Stimulated activated CD8-positive, alpha-beta memory T cell treated with anti-CD3 and anti-CD28 coated beads, Interleukin-4, amount 100 ng/mL, for 1 hour (primary cell): ENCODE measurements at regions not wholly inside any gene's neighbourhood (a gene's known extent, or its start where the extent isn't known, plus 50 kb on each side); places are given as distances from the start of the nearest gene placed in this dataset.
"Not testable (repeated sequence)": the region's sequence is repeated elsewhere in the genome, so short reads cannot be mapped to it uniquely, and the experiment has no call there.

Experiments used
- DNase-seq, 2 donors: peaks; one replicate each; pipeline ENCODE4 v3.0.0-alpha.2; 2020; ENCODE audit warnings: low read depth in 2 of 2, low spot score in 1 of 2

GRCh38 chr4:116688536-116688935, 396.8 kb downstream of the TRAM1L1 start:
- no peak for DNase-seq

DNA sequence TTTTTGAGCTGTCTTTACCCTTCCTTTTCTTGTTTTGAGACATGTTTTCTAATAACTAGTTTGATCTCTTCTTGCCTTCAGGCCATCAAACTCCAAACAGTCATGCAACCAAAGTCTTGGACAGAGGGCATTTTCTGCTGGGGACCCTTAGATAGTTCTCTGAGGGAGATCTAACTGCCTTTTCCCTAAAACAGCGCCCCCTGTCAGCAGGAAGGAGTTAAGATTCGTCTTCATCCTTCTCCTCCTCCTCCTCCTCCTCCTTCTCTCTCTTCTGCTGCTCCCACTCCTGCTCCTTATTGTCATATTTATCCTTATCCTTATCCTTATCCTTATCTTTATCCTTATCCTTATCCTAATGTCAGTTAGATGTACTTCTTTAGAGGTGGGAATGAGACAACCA, 417.2 kb downstream of the TRAM1L1 start:
- DNase-seq, result no peak

DNA sequence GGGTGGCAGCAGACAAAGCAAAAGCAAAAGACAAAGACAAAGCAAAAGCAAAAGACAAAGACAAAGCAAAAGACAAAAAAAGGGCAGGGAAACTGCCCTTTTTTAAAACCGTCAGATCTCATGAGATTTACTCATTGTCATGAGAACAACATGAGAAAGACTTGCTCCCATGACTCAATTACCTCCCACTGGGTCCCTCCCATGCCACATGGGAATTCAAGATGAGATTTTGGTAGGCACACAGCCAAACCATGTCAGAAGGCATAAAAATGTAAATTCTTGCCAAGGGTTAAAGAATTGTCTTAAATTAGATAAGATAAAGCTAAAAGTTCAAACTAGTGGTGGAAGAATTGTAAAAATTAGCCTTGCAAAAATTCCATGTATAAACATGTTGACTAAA, 419.7 kb downstream of the TRAM1L1 start:
- no peak for DNase-seq

DNA sequence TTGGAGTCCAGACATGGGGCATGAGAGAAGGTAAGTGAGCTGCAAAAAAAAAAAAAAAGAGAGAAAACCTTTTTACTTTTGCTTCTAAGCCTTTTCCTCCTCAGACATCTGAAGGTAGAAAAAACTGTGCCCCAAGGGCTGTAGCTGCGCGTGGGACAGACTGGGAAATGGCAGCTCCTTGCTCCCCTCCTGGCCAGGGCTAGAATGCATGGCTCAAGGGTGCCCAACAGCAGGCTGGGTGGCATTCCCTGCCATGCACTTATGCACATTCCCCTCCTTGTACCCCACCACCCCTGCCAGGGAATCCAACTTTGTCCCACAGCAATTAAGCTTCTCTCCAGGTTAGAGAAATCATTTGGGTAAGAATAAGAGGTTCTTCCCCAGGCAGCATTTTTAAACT, 421.2 kb downstream of the TRAM1L1 start:
- no peak for DNase-seq

DNA sequence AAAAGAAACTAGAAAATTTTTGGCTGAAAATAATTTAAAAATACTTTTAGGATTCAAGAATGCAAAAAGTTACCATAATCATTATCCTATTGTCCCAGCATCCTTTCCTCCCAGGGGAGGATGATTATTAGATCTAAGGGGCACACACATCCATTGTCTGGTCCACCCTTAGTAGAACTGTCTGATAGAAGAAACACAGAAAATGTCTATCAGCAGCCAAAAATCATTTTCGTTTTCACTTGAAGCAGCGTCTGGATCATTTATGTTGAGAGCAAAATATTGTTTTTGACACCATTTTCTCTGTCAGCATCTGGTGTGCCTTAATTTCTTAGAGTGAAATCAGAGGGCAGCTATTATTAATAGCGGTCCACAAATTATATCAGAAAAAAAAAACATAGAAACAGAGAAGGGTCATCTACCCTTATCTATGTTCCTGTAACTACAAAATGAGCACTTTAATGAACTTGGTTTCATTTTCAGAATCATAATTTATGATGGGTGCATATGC, 446.3 kb downstream of the TRAM1L1 start:
- DNase-seq, result no peak

GRCh38 chr4:116638592-116638991, 446.8 kb downstream of the TRAM1L1 start:
- no peak for DNase-seq

- DNase-seq, result no peak
Measured at GRCh38 chr4:116636917-116637316, 448.5 kb downstream of the TRAM1L1 start.

- no peak for DNase-seq
Measured at GRCh38 chr4:116632269-116632668, 453.1 kb downstream of the TRAM1L1 start.

DNA sequence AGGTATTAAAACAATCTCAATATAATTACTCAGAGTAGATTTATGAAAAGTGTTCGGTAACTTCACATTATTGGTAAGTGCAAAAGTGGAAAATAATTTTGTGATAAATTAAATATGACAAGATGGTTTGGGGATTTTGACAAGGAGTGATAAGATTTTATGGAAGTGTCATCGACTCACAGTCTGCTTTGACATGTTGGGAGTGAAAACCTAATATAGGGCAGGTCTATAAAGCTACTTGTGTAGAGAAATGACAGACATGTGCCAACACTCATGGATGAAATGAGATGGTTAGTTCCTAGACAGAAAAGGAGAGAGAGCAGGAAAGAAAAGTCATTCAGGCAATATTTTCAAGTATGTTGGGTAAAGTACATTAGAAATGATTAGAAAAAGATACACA, 456.8 kb downstream of the TRAM1L1 start:
- DNase-seq, result no peak

DNA sequence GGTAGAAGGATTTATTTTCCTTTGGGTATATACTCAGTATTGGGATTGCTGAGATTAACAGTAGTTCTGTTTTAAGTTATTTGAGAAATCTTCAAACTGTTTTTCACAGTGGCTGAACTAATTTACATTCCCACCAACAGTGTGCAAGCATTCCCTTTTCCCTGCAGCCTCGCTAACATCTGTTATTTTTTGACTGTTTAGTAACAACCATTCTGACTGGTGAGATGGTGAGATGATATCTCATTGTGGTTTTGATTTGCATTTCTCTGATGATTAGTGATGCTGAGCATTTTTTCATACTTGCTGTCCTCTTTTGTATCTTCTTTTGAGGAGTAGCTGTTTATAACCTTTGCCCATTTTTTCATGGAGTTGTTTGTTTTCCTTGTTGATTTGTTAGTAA, 457.8 kb downstream of the TRAM1L1 start:
- DNase-seq, result no peak

DNA sequence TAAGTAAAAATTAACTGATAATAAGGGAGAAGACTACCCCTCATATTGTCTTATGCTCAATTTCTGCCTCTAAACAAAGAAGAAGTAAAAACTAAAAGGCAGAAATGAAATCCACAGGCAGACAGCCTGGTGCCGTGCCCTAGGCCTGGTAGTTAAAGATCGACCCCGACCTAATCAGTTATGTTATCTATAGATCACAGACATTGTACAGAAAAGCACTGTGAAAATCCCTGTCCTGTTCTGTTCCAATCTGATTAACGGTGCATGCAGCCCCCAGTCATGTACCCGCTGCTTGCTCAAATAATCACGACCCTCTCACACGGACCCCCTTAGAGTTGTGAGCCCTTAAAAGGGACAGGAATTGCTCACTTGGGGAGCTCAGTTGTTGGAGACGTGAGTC, 465.9 kb downstream of the TRAM1L1 start:
- DNase-seq, result not testable (repeated sequence)

- DNase-seq, result no peak
Measured at GRCh38 chr4:116618638-116619037, 466.7 kb downstream of the TRAM1L1 start.

- DNase-seq, result no peak
Measured at GRCh38 chr4:116603096-116603495, 482.3 kb downstream of the TRAM1L1 start.

- no peak for DNase-seq
Measured at GRCh38 chr4:116599859-116600258, 485.5 kb downstream of the TRAM1L1 start.

DNA sequence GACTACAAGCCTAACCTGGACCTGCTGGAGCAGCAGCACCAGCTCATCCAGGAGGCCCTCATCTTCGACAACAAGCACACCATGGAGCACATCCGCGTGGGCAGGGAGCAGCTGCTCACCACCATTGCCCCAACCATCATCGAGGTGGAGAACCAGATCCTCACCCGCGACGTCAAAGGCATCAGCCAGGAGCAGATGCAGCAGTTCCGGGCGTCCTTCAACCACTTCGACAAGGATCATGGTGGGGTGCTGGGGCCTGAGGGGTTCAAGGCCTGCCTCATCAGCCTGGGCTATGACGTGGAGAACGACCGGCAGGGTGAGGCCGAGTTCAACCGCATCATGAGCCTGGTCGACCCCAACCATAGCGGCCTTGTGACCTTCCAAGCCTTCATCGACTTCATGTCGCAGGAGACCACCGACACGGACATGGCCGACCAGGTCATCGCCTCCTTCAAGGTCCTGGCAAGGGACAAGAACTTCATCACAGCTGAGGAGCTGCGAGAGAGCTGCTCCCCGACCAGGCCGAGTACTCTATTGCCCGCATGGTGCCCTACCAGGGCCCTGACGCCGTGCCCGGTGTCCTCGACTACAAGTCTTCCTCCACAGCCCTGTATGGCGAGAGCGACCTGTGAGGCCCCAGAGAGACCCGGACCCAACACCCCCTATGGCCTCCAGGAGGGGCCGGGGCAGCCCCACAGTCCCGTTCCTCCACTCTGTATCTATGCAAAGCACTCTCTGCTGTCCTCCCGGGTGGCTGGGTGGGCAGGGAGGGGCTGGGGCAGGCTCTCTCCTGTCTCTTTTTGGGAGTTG, 486.2 kb downstream of the TRAM1L1 start:
- no peak for DNase-seq

GRCh38 chr4:116598155-116598979, 487.0 kb downstream of the TRAM1L1 start:
- DNase-seq, result no peak

DNA sequence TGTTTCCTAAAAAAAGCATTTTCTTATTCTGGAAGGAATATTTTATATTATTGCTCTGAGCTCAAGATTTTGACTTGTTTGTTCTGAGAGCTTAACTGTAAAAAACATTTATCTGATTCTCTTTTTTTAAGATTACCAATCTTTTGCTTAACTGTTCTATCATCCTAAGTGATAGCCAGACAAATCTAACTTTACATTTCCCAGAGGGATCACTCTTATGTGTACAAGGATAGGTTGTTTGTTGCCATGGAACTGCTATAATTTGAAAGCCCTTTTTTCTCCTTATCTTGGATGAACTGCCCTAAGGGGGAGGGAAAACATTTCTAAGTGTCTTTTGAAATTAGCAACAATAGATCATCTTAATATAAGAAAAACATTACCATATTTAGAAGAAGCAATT, 494.7 kb downstream of the TRAM1L1 start:
- DNase-seq, result no peak

DNA sequence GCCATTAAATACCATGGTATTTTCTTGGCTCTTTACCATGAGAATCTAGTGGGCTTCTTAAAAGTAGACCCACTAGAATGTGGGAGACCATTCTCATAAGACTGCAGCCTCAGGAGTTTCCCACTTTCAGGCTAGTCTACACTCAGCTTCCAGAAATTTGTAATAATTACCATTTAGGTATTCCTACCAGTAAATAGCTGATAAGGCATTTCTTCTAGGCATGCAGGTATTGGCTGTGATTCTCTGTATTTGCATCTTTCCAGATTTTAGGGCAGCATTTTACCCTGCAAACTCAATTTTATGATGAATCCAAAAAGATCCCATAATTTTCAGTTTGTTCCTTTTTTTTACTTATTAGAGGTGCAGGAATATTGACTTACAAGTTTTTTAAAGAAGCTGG, 496.6 kb downstream of the TRAM1L1 start:
- no peak for DNase-seq

DNA sequence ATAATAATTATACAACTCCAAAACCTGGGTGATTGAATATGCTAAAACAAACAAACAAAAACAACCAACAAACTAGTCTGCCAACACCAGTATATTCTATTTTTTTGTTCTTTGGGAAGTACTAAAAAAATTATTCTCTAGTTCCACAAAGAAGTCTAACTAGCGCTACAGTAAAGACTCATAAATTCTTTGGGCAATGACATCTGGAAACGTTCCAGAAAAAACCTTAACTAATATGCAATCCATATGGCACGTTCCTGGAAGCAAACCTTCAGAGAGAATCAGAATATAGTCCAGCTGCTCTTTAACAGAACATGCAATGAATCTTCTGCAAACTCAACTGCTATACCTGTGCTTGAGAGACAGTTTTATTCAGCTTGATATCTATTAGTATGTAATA, 500.1 kb downstream of the TRAM1L1 start:
- DNase-seq, result no peak

- DNase-seq, result no peak
Measured at GRCh38 chr4:116577321-116577720, 508.1 kb downstream of the TRAM1L1 start.

GRCh38 chr4:116573540-116573939, 511.8 kb downstream of the TRAM1L1 start:
- no peak for DNase-seq

DNA sequence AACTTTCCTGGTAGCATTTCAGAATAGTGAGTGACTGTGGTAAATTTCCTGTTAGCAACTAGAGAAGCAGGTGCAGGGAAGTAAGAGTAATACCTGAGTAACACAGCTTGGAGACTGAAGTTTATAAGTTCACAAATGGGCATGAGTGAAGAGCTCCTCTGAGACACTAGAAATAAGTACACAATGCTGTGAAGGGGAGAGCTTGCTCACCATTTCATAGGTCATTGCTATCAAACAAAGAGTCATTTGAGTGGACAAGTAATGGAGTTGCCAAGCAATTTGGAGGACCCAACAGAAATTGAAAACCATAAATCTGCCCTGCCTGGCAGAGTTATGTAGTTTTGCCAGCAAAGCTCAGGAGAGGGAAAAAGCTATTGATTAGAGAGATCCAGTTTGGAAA, 523.6 kb downstream of the TRAM1L1 start:
- no peak for DNase-seq
